WTC11 (cell line): ENCODE measurements at regions not wholly inside any gene's neighbourhood (a gene's known extent, or its start where the extent isn't known, plus 50 kb on each side); places are given as distances from the start of the nearest gene placed in this dataset.

Experiments
- CTCF ChIP-seq: fragments of 200-600 bp; IDR thresholded peaks from 2 replicates; pipeline ENCODE4 v1.8.0; 2022; ENCODE audit warnings: antibody characterized with exemption
- MAX ChIP-seq: sonication (generic); formaldehyde crosslinking; IDR thresholded peaks from 2 replicates; pipeline ENCODE4 v1.8.0; 2022; ENCODE audit warnings: mild to moderate bottlenecking, missing genetic modification reagents
- NR3C1 ChIP-seq: sonication (generic); formaldehyde crosslinking; conservative IDR thresholded peaks from 2 replicates; pipeline ENCODE4 v1.8.1; 2023; ENCODE audit warnings: low read depth, mild to moderate bottlenecking, missing genetic modification reagents
- TEAD4 ChIP-seq: sonication (generic); formaldehyde crosslinking; IDR thresholded peaks from 2 replicates; pipeline ENCODE4 v1.8.0; 2022; ENCODE audit warnings: mild to moderate bottlenecking, missing genetic modification reagents
- ZNF232 ChIP-seq: sonication (generic); formaldehyde crosslinking; IDR thresholded peaks from 2 replicates; pipeline ENCODE4 v1.8.0; 2022; ENCODE audit warnings: mild to moderate bottlenecking, missing genetic modification reagents
- TF ChIP-seq, protein P1 (sequence below): sonication (generic); formaldehyde crosslinking; IDR thresholded peaks from 2 replicates; pipeline ENCODE4 v1.8.0; 2022; ENCODE audit warnings: mild to moderate bottlenecking, missing genetic modification reagents

DNA sequence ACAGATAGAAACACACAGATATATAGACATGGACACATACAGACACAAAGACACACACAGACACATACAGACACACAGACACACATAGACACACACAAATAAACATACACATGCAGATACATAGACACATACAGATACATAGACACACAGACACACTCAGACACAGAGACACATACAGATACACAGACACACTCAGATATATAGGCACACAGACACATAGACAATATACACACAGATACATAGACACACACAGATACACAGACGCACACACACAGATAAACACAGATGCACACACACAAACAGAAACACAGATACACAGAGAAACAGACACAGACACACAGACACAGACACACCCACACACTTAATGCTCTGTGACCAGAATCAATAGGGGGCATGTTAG, 156.8 kb downstream of the IRX2 start:
- TF ChIP-seq ZNF232 (CRISPR knock-in tag) (no peak), MAX (CRISPR knock-in tag) (no peak), TEAD4 (CRISPR knock-in tag) (no peak), CTCF (no peak), NR3C1 (CRISPR knock-in tag) (no peak)
- TF ChIP-seq, protein P1, sequence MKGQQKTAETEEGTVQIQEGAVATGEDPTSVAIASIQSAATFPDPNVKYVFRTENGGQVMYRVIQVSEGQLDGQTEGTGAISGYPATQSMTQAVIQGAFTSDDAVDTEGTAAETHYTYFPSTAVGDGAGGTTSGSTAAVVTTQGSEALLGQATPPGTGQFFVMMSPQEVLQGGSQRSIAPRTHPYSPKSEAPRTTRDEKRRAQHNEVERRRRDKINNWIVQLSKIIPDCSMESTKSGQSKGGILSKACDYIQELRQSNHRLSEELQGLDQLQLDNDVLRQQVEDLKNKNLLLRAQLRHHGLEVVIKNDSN: no peak
